ENCODE measurements at regions not wholly inside any gene's neighbourhood (a gene's known extent, or its start where the extent isn't known, plus 50 kb on each side); places are given as distances from the start of the nearest gene placed in this dataset.

DNA sequence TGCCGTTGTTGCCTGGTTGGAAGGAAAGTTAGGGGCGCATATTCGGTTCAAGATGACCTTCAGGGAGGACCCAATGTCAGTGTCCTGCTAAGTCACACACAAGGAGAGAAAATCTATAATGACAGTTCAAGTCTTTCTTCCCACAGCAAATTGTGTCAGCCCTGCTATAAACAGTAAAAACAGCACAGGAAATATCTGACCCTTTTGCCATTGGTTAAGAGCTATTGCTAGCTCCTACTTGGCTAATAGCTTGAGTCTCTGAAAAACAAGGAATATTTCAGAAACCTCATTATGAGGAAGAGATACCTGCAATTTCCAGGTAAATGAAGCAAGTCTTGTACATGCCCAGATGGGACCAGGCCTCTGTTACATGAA lies 175.6 kb downstream of the SKIDA1 start:
- H4K20me1 ChIP-seq (ENCODE audit: insufficient read depth): no peaks in the 10 kb centered on the region
- no peaks in the 10 kb centered on the region for H3K79me2 ChIP-seq (replicated peaks; ENCODE audit: insufficient read depth, low read length)
- H3K4me2 ChIP-seq (ENCODE audit: low read length): no peak overlapping the region
- H2AFZ ChIP-seq (ENCODE audit: low read depth, low read length): no peak overlapping the region
- no peak overlapping the region for H3K9ac ChIP-seq (ENCODE audit: low read length)
- no peaks in the 10 kb centered on the region for H3F3A ChIP-seq (ENCODE audit: insufficient read depth, low read length, poor library complexity, severe bottlenecking)
- no peak for TF ChIP-seq EZH2 (IDR thresholded peaks at IDR 0.05; ENCODE audit: borderline replicate concordance, insufficient read depth, low read length, poor library complexity, severe bottlenecking)
- no peak for TF ChIP-seq RAD21 (conservative IDR thresholded peaks at IDR 0.05)
- no peak for TF ChIP-seq POLR2AphosphoS5 (IDR thresholded peaks at IDR 0.05)
- no peak for TF ChIP-seq REST (IDR thresholded peaks at IDR 0.05; ENCODE audit: borderline replicate concordance)
- TF ChIP-seq EP300 (conservative IDR thresholded peaks at IDR 0.05; ENCODE audit: poor library complexity, severe bottlenecking): no peak
- TF ChIP-seq TAF1 (IDR thresholded peaks at IDR 0.05; ENCODE audit: low read depth): no peak
- TF ChIP-seq, protein P1, sequence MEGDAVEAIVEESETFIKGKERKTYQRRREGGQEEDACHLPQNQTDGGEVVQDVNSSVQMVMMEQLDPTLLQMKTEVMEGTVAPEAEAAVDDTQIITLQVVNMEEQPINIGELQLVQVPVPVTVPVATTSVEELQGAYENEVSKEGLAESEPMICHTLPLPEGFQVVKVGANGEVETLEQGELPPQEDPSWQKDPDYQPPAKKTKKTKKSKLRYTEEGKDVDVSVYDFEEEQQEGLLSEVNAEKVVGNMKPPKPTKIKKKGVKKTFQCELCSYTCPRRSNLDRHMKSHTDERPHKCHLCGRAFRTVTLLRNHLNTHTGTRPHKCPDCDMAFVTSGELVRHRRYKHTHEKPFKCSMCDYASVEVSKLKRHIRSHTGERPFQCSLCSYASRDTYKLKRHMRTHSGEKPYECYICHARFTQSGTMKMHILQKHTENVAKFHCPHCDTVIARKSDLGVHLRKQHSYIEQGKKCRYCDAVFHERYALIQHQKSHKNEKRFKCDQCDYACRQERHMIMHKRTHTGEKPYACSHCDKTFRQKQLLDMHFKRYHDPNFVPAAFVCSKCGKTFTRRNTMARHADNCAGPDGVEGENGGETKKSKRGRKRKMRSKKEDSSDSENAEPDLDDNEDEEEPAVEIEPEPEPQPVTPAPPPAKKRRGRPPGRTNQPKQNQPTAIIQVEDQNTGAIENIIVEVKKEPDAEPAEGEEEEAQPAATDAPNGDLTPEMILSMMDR (IDR thresholded peaks at IDR 0.05; ENCODE audit: poor library complexity, severe bottlenecking): no peak
- TF ChIP-seq SMC3 (conservative IDR thresholded peaks at IDR 0.05; ENCODE audit: poor library complexity): no peak
- no peak for TF ChIP-seq MXI1 (conservative IDR thresholded peaks at IDR 0.05; ENCODE audit: poor library complexity, severe bottlenecking)
- H3K27me3 ChIP-seq (ENCODE audit: insufficient read depth, low read depth, low read length): no peaks in the 10 kb centered on the region
- H3K9me3 ChIP-seq (ENCODE audit: low read length): no peaks in the 10 kb centered on the region
- H3K36me3 ChIP-seq (ENCODE audit: insufficient read depth, low read length): no peaks in the 10 kb centered on the region
- H3K9me2 ChIP-seq (ENCODE audit: insufficient read depth, low read length): no peaks in the 10 kb centered on the region
- H3K27ac ChIP-seq (ENCODE audit: low read length): no peak overlapping the region
- H3K4me3 ChIP-seq (ENCODE audit: low read length): no peak overlapping the region

- no peak overlapping the region for H3K4me2 ChIP-seq (ENCODE audit: low read length)
- H3K27ac ChIP-seq (ENCODE audit: low read length): no peak overlapping the region
- no peak overlapping the region for H3K9ac ChIP-seq (ENCODE audit: low read length)
- H3K36me3 ChIP-seq (ENCODE audit: insufficient read depth, low read length): no peaks in the 10 kb centered on the region
- H3K9me2 ChIP-seq (ENCODE audit: insufficient read depth, low read length): no peaks in the 10 kb centered on the region
- no peaks in the 10 kb centered on the region for H4K20me1 ChIP-seq (ENCODE audit: insufficient read depth)
- H3K4me3 ChIP-seq (ENCODE audit: low read length): no peak overlapping the region
- no peaks in the 10 kb centered on the region for H3F3A ChIP-seq (ENCODE audit: insufficient read depth, low read length, poor library complexity, severe bottlenecking)
- no peak overlapping the region for H2AFZ ChIP-seq (ENCODE audit: low read depth, low read length)
- H3K27me3 ChIP-seq (ENCODE audit: insufficient read depth, low read depth, low read length): no peaks in the 10 kb centered on the region
- H3K9me3 ChIP-seq (ENCODE audit: low read length): no peaks in the 10 kb centered on the region
- no peaks in the 10 kb centered on the region for H3K79me2 ChIP-seq (replicated peaks; ENCODE audit: insufficient read depth, low read length)
- no peak for TF ChIP-seq REST (IDR thresholded peaks at IDR 0.05; ENCODE audit: borderline replicate concordance)
- TF ChIP-seq, protein P1 (IDR thresholded peaks at IDR 0.05; ENCODE audit: poor library complexity, severe bottlenecking): no peak
- TF ChIP-seq EZH2 (IDR thresholded peaks at IDR 0.05; ENCODE audit: borderline replicate concordance, insufficient read depth, low read length, poor library complexity, severe bottlenecking): no peak
- no peak for TF ChIP-seq RAD21 (conservative IDR thresholded peaks at IDR 0.05)
- no peak for TF ChIP-seq TAF1 (IDR thresholded peaks at IDR 0.05; ENCODE audit: low read depth)
- TF ChIP-seq POLR2AphosphoS5 (IDR thresholded peaks at IDR 0.05): no peak
- TF ChIP-seq SMC3 (conservative IDR thresholded peaks at IDR 0.05; ENCODE audit: poor library complexity): no peak
- TF ChIP-seq MXI1 (conservative IDR thresholded peaks at IDR 0.05; ENCODE audit: poor library complexity, severe bottlenecking): no peak
- no peak for TF ChIP-seq EP300 (conservative IDR thresholded peaks at IDR 0.05; ENCODE audit: poor library complexity, severe bottlenecking)
Observed at GRCh38 chr10:21347785-21348170, 177.7 kb downstream of the SKIDA1 start.
